ENCODE measurements at regions not wholly inside any gene's neighbourhood (a gene's known extent, or its start where the extent isn't known, plus 50 kb on each side); places are given as distances from the start of the nearest gene placed in this dataset.

DNA sequence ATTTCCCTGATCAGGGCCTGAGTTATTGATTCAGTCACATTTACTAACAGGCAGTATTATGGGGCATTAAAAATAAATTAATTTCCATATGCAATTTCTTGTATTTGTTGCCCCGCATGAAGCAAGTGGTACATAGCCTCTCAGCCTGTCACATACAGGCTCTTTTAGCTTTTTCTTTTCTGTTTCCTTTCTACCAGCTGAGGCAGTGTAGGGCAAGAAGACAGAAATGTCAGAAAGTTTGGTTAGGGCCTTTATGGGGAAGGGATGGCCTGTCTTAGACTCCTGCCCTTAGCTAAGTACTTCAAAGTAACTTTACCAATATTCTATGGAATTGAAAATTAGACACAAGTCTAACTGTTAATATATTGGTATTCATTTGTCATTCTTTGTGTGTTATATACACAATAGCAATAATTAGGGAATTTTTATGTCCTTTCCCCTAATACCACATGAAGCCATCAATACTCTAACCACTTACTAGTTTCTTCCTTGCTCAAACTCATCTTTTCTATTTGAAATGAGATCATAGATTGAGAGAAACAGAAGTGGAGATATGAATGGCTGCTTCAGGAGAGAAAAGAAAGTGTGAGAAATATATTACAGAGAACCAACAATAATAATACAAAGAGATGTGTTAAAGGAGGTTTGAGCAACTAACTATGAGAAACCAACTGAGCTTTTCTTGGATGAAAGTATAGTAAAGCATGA lies 669.6 kb downstream of the PCDH17 start:
- TF ChIP-seq, protein P1, sequence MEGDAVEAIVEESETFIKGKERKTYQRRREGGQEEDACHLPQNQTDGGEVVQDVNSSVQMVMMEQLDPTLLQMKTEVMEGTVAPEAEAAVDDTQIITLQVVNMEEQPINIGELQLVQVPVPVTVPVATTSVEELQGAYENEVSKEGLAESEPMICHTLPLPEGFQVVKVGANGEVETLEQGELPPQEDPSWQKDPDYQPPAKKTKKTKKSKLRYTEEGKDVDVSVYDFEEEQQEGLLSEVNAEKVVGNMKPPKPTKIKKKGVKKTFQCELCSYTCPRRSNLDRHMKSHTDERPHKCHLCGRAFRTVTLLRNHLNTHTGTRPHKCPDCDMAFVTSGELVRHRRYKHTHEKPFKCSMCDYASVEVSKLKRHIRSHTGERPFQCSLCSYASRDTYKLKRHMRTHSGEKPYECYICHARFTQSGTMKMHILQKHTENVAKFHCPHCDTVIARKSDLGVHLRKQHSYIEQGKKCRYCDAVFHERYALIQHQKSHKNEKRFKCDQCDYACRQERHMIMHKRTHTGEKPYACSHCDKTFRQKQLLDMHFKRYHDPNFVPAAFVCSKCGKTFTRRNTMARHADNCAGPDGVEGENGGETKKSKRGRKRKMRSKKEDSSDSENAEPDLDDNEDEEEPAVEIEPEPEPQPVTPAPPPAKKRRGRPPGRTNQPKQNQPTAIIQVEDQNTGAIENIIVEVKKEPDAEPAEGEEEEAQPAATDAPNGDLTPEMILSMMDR (IDR thresholded peaks at IDR 0.05), result no peak
- TF ChIP-seq MXI1 (IDR thresholded peaks at IDR 0.05; ENCODE audit: low read depth, low read length) (no peak), EP300 (IDR thresholded peaks at IDR 0.05; ENCODE audit: borderline replicate concordance in 1 of 2, low read depth in 1 of 2, low read length in 1 of 2) (no peak), EZH2phosphoT487 (IDR thresholded peaks at IDR 0.05; ENCODE audit: borderline replicate concordance, low read depth) (no peak), POLR2AphosphoS5 (IDR thresholded peaks at IDR 0.05; ENCODE audit: low read depth, low read length) (no peak)
